ENCODE measurements at regions not wholly inside any gene's neighbourhood (a gene's known extent, or its start where the extent isn't known, plus 50 kb on each side); places are given as distances from the start of the nearest gene placed in this dataset.

GRCh38 chr5:38207343-38207742, 51.0 kb upstream of the EGFLAM start:
- in situ Hi-C loops (cut with HindIII; ENCODE audit: low sequenced_read_pairs): no loop called here

- in situ Hi-C loops (cut with HindIII; ENCODE audit: low sequenced_read_pairs): no loop called here
Observed at GRCh38 chr5:38202741-38203140, 55.6 kb upstream of the EGFLAM start.

GRCh38 chr5:38200872-38201557, 57.3 kb upstream of the EGFLAM start:
- in situ Hi-C loops (cut with HindIII; ENCODE audit: low sequenced_read_pairs): no loop called here

GRCh38 chr5:38197118-38197517, 61.2 kb upstream of the EGFLAM start:
- in situ Hi-C loops (cut with HindIII; ENCODE audit: low sequenced_read_pairs): no loop called here

- in situ Hi-C loops (cut with HindIII; ENCODE audit: low sequenced_read_pairs): no loop called here
Observed at GRCh38 chr5:38193015-38193581, 65.3 kb upstream of the EGFLAM start.

- in situ Hi-C loops (cut with HindIII; ENCODE audit: low sequenced_read_pairs): no loop called here
Observed at GRCh38 chr5:38191693-38192092, 66.7 kb upstream of the EGFLAM start.

GRCh38 chr5:38190111-38190510, 68.2 kb upstream of the EGFLAM start:
- in situ Hi-C loops (cut with HindIII; ENCODE audit: low sequenced_read_pairs): no loop called here

- in situ Hi-C loops (cut with HindIII; ENCODE audit: low sequenced_read_pairs): no loop called here
Observed at GRCh38 chr5:38189081-38189504, 69.3 kb upstream of the EGFLAM start.

- in situ Hi-C loops (cut with HindIII; ENCODE audit: low sequenced_read_pairs): no loop called here
Observed at GRCh38 chr5:38188591-38188990, 69.8 kb upstream of the EGFLAM start.

- in situ Hi-C loops (cut with HindIII; ENCODE audit: low sequenced_read_pairs): no loop called here
Observed at GRCh38 chr5:38187532-38187931, 70.8 kb upstream of the EGFLAM start.

- in situ Hi-C loops (cut with HindIII; ENCODE audit: low sequenced_read_pairs): no loop called here
Observed at GRCh38 chr5:38184627-38185026, 73.7 kb upstream of the EGFLAM start.

- in situ Hi-C loops (cut with HindIII; ENCODE audit: low sequenced_read_pairs): no loop called here
Observed at GRCh38 chr5:38182991-38183390, 75.4 kb upstream of the EGFLAM start.

GRCh38 chr5:38168029-38168428, 90.3 kb upstream of the EGFLAM start:
- in situ Hi-C loops (cut with HindIII; ENCODE audit: low sequenced_read_pairs): no loop called here

- in situ Hi-C loops (cut with HindIII; ENCODE audit: low sequenced_read_pairs): no loop called here
Observed at GRCh38 chr5:38167562-38167996, 90.8 kb upstream of the EGFLAM start.

GRCh38 chr5:38166832-38167231, 91.5 kb upstream of the EGFLAM start:
- in situ Hi-C loops (cut with HindIII; ENCODE audit: low sequenced_read_pairs): no loop called here

GRCh38 chr5:38165435-38165834, 92.9 kb upstream of the EGFLAM start:
- in situ Hi-C loops (cut with HindIII; ENCODE audit: low sequenced_read_pairs): no loop called here

GRCh38 chr5:38164776-38165399, 93.5 kb upstream of the EGFLAM start:
- in situ Hi-C loops (cut with HindIII; ENCODE audit: low sequenced_read_pairs): no loop called here

GRCh38 chr5:38163636-38164237, 94.6 kb upstream of the EGFLAM start:
- in situ Hi-C loops (cut with HindIII; ENCODE audit: low sequenced_read_pairs): no loop called here

- in situ Hi-C loops (cut with HindIII; ENCODE audit: low sequenced_read_pairs): no loop called here
Observed at GRCh38 chr5:38162625-38163024, 95.7 kb upstream of the EGFLAM start.

- in situ Hi-C loops (cut with HindIII; ENCODE audit: low sequenced_read_pairs): no loop called here
Observed at GRCh38 chr5:38157024-38157423, 101.3 kb upstream of the EGFLAM start.

- in situ Hi-C loops (cut with HindIII; ENCODE audit: low sequenced_read_pairs): no loop called here
Observed at GRCh38 chr5:38154615-38155204, 103.6 kb upstream of the EGFLAM start.

- in situ Hi-C loops (cut with HindIII; ENCODE audit: low sequenced_read_pairs): no loop called here
Observed at GRCh38 chr5:38151878-38152277, 106.5 kb upstream of the EGFLAM start.

All from DLD1 (cell line).